SK-N-SH (cell line): ENCODE measurements at regions not wholly inside any gene's neighbourhood (a gene's known extent, or its start where the extent isn't known, plus 50 kb on each side); places are given as distances from the start of the nearest gene placed in this dataset.

Experiments used
- CTCF ChIA-PET: fragments of 300-600, 350-600 bp; formaldehyde crosslinking; extraction: SDS; loops from one replicate; lab custom pipeline; 2021; lab: Yijun Ruan, JAX
- POLR2A ChIA-PET: fragments of 350-600 bp; sonication (Branson Sonifier 250); formaldehyde crosslinking; extraction: SDS; loops from one replicate; lab custom pipeline; 2020; ENCODE audit warnings: antibody characterized with exemption, inconsistent platforms; lab: Yijun Ruan, JAX
- DNase-seq: peaks from one replicate; pipeline ENCODE4 v3.0.0; 2012
- H2AFZ ChIP-seq: fragments of 200-600 bp; sonication (generic); 2 replicates; pipeline ENCODE4 v1.8.1; 2016; ENCODE audit warnings: antibody characterized with exemption, mild to moderate bottlenecking, low read depth
- H3F3A ChIP-seq: fragments of 200-600 bp; sonication (generic); replicated peaks from 2 replicates; pipeline ENCODE3; 2016; ENCODE audit warnings: antibody characterized with exemption, mild to moderate bottlenecking; ENCODE audit not compliant: insufficient read depth
- H3K27ac ChIP-seq, 2 experiments: fragments of 200-500 bp in 1 of 2; fragments of 200-600 bp in 1 of 2; sonication (Bioruptor generic) in 1 of 2; sonication (generic), shearing (Covaris generic) in 1 of 2; 2 replicates each; pipeline versions ENCODE4 v1.5.1 to v1.6.1; 2014 to 2016; ENCODE audit warnings: low read depth in 2 of 2, inconsistent platforms in 1 of 2, low read length in 1 of 2, mild to moderate bottlenecking in 1 of 2, mixed read lengths in 1 of 2
- H3K27me3 ChIP-seq: fragments of 200-600 bp; sonication (generic), shearing (Covaris generic); 2 replicates; pipeline ENCODE4 v1.6.1; 2016; ENCODE audit warnings: mixed run types; ENCODE audit not compliant: insufficient read depth
- H3K36me3 ChIP-seq, 2 experiments: fragments of 200-500 bp in 1 of 2; fragments of 200-600 bp in 1 of 2; sonication (Bioruptor generic) in 1 of 2; sonication (generic) in 1 of 2; replicated peaks in 1 of 2; 2 replicates each; pipeline versions ENCODE3 to v1.5.1; 2014 to 2016; ENCODE audit warnings: low read length in 1 of 2, mild to moderate bottlenecking in 1 of 2; ENCODE audit not compliant: insufficient read depth in 2 of 2, control insufficient read depth in 1 of 2
- H3K4me1 ChIP-seq, 2 experiments: fragments of 200-500 bp in 1 of 2; fragments of 200-600 bp in 1 of 2; sonication (Bioruptor generic) in 1 of 2; sonication (generic), shearing (Covaris generic) in 1 of 2; 2 replicates each; pipeline versions ENCODE4 v1.5.1 to v1.6.1; 2014 to 2016; ENCODE audit warnings: low read depth in 1 of 2, low read length in 1 of 2, mixed run types in 1 of 2; ENCODE audit not compliant: insufficient read depth in 2 of 2, control insufficient read depth in 1 of 2
- H3K4me2 ChIP-seq: fragments of 200-600 bp; sonication (generic), shearing (Covaris generic); 2 replicates; pipeline ENCODE4 v1.6.1; 2017; ENCODE audit warnings: mixed run types
- H3K4me3 ChIP-seq, 2 experiments: fragments of 200-500 bp in 1 of 2; fragments of 200-600 bp in 1 of 2; sonication (Bioruptor generic) in 1 of 2; sonication (generic), shearing (Covaris generic) in 1 of 2; 2 replicates each; pipeline versions ENCODE4 v1.5.1 to v1.8.1; 2014 to 2016; ENCODE audit warnings: low read depth in 2 of 2, inconsistent platforms in 1 of 2, low read length in 1 of 2, mild to moderate bottlenecking in 1 of 2, mixed read lengths in 1 of 2, moderate library complexity in 1 of 2
- H3K79me2 ChIP-seq: fragments of 200-600 bp; sonication (generic); 2 replicates; pipeline ENCODE4 v1.8.1; 2017; ENCODE audit warnings: mild to moderate bottlenecking; ENCODE audit not compliant: insufficient read depth
- H3K9ac ChIP-seq: fragments of 200-600 bp; sonication (generic); 2 replicates; pipeline ENCODE4 v1.6.1; 2017; ENCODE audit warnings: mixed run types
- H3K9me2 ChIP-seq: fragments of 200-600 bp; sonication (generic); 2 replicates; pipeline ENCODE4 v1.6.1; 2017; ENCODE audit warnings: mixed run types
- H3K9me3 ChIP-seq: fragments of 200-600 bp; sonication (generic); 2 replicates; pipeline ENCODE4 v1.6.1; 2017; ENCODE audit warnings: mixed run types, mild to moderate bottlenecking, moderate library complexity
- H4K20me1 ChIP-seq: fragments of 200-600 bp; sonication (generic); 2 replicates; pipeline ENCODE4 v1.6.1; 2017; ENCODE audit warnings: mild to moderate bottlenecking, mixed run types; ENCODE audit not compliant: insufficient read depth
- CHD2 ChIP-seq: fragments of 150-350 bp; IDR thresholded peaks from 2 replicates; pipeline ENCODE4 v1.6.1; 2018; ENCODE audit warnings: low read length; ENCODE audit not compliant: partially characterized antibody
- FOSL2 ChIP-seq: IDR thresholded peaks from 2 replicates; pipeline ENCODE4 v1.4.0; 2012; ENCODE audit warnings: low read depth, mild to moderate bottlenecking, moderate library complexity, borderline replicate concordance
- FOXJ3 ChIP-seq: sonication (generic); formaldehyde crosslinking; IDR thresholded peaks from 2 replicates; pipeline ENCODE4 v1.5.1; 2020; ENCODE audit warnings: mild to moderate bottlenecking, missing genetic modification reagents
- FOXM1 ChIP-seq: IDR thresholded peaks from 2 replicates; pipeline ENCODE4 v1.4.0; 2012; ENCODE audit warnings: low read depth, mild to moderate bottlenecking
- MEF2A ChIP-seq: IDR thresholded peaks from 2 replicates; pipeline ENCODE4 v1.4.0; 2012; ENCODE audit warnings: low read depth, borderline replicate concordance
- NRF1 ChIP-seq: IDR thresholded peaks from 2 replicates; pipeline ENCODE4 v1.6.1; 2012; ENCODE audit warnings: low read depth, mild to moderate bottlenecking, low read length
- RAD21 ChIP-seq: IDR thresholded peaks from 2 replicates; pipeline ENCODE4 v1.6.1; 2012; ENCODE audit warnings: mild to moderate bottlenecking, low read length
- WGBS: methylation state at CpG from one replicate; pipeline ENCODE4 v1.1.6; 2017; ENCODE audit warnings: low lambda C conversion rate; 5-methylcytosine and 5-hydroxymethylcytosine counted together
- TF ChIP-seq, protein P1 (sequence below): IDR thresholded peaks from 2 replicates; pipeline ENCODE4; 2012
- TF ChIP-seq, protein P2 (sequence below): IDR thresholded peaks from 2 replicates; pipeline ENCODE4 v1.6.1; 2012; ENCODE audit warnings: mild to moderate bottlenecking, low read depth, low read length, moderate library complexity
- TF ChIP-seq, protein P3 (sequence below): fragments of 150-350 bp; IDR thresholded peaks from 2 replicates; pipeline ENCODE4 v1.6.1; 2017; ENCODE audit warnings: antibody characterized with exemption, low read length, low read depth, borderline replicate concordance

DNA sequence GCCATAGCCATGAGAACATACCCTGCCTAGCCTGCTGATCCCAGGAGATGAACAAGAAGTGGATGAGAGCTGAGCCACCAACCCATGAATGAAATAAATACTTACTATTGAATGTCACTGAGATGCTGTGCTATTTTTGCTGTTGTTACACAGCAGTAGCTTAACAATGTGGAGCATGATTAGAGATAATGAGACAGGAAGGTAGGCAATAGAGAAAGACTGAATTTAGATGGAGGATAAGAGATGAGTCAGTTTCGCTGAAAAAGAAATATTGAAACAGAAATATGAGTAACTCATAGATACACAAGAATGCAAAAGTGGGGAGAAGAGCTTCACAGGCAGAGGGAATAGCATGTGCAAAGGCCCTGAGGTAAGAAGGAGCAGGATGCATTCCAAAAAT is 94.9 kb upstream of the TOP1 start:
- 23% methylated on average over 1 of the region's 1 CpG for WGBS
- no peak overlapping the region for H3K27ac ChIP-seq
- no peaks in the 10 kb centered on the region for H3K9me3 ChIP-seq
- no peak overlapping the region for H3K4me3 ChIP-seq
- no peak overlapping the region for H3K4me2 ChIP-seq
- no peaks in the 10 kb centered on the region for H3K4me1 ChIP-seq
- H3K27me3 ChIP-seq: no peaks in the 10 kb centered on the region
- H3K36me3 ChIP-seq: no peaks in the 10 kb centered on the region
- TF ChIP-seq, protein P1, sequence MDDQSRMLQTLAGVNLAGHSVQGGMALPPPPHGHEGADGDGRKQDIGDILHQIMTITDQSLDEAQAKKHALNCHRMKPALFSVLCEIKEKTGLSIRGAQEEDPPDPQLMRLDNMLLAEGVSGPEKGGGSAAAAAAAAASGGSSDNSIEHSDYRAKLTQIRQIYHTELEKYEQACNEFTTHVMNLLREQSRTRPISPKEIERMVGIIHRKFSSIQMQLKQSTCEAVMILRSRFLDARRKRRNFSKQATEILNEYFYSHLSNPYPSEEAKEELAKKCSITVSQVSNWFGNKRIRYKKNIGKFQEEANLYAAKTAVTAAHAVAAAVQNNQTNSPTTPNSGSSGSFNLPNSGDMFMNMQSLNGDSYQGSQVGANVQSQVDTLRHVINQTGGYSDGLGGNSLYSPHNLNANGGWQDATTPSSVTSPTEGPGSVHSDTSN: no peak
- TF ChIP-seq MEF2A (no peak), FOSL2 (no peak), FOXJ3 (CRISPR knock-in tag) (no peak), NRF1 (no peak)
- TF ChIP-seq, protein P2, sequence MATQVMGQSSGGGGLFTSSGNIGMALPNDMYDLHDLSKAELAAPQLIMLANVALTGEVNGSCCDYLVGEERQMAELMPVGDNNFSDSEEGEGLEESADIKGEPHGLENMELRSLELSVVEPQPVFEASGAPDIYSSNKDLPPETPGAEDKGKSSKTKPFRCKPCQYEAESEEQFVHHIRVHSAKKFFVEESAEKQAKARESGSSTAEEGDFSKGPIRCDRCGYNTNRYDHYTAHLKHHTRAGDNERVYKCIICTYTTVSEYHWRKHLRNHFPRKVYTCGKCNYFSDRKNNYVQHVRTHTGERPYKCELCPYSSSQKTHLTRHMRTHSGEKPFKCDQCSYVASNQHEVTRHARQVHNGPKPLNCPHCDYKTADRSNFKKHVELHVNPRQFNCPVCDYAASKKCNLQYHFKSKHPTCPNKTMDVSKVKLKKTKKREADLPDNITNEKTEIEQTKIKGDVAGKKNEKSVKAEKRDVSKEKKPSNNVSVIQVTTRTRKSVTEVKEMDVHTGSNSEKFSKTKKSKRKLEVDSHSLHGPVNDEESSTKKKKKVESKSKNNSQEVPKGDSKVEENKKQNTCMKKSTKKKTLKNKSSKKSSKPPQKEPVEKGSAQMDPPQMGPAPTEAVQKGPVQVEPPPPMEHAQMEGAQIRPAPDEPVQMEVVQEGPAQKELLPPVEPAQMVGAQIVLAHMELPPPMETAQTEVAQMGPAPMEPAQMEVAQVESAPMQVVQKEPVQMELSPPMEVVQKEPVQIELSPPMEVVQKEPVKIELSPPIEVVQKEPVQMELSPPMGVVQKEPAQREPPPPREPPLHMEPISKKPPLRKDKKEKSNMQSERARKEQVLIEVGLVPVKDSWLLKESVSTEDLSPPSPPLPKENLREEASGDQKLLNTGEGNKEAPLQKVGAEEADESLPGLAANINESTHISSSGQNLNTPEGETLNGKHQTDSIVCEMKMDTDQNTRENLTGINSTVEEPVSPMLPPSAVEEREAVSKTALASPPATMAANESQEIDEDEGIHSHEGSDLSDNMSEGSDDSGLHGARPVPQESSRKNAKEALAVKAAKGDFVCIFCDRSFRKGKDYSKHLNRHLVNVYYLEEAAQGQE: no peak
- TF ChIP-seq, protein P3, sequence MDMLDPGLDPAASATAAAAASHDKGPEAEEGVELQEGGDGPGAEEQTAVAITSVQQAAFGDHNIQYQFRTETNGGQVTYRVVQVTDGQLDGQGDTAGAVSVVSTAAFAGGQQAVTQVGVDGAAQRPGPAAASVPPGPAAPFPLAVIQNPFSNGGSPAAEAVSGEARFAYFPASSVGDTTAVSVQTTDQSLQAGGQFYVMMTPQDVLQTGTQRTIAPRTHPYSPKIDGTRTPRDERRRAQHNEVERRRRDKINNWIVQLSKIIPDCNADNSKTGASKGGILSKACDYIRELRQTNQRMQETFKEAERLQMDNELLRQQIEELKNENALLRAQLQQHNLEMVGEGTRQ: no peak
- POLR2A ChIA-PET: no interaction called here
- no peaks in the 10 kb centered on the region for H3K9me2 ChIP-seq
- no peaks in the 10 kb centered on the region for H4K20me1 ChIP-seq
- no peak overlapping the region for H3K9ac ChIP-seq
- CTCF ChIA-PET: interaction anchor here (0.7 to 2.1 kb wide), 2 partner anchors 12 to 1943 kb away, joined by 3 to 7 read pairs; no protein-coding TSS in a partner anchor
- H3F3A ChIP-seq: no peaks in the 10 kb centered on the region
- H2AFZ ChIP-seq: no peak overlapping the region
- no peak for DNase-seq
- no peaks in the 10 kb centered on the region for H3K79me2 ChIP-seq

DNA sequence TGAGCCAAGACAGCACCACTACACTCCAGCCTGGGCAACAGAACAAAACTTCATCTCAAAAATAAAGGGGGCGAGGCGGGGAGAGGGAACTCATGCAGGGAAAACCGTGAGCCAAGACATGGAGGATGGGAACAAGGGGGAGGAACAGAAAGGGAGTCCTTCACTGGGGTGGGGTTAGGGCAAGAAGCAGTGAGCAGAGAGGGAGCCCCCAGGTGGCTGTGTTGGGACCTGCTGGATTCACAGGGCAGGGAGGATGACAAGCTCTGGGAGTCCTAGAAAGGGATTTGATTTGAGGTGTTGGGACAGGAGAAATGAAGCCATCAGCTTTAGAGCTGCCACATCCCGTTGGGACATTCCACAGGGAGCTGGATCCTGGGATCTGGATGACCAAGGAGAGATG is 90.6 kb upstream of the TOP1 start:
- CTCF ChIA-PET: interaction anchor here (1.5 to 1.6 kb wide), 2 partner anchors 140 to 198 kb away, joined by 4 to 5 read pairs; no protein-coding TSS in a partner anchor
- H3K4me2 ChIP-seq: no peak overlapping the region
- no peak overlapping the region for H3K4me3 ChIP-seq
- POLR2A ChIA-PET: no interaction called here
- DNase-seq: no peak
- no peaks in the 10 kb centered on the region for H3K79me2 ChIP-seq
- no peak overlapping the region for H3K27ac ChIP-seq
- H3K9me2 ChIP-seq: no peaks in the 10 kb centered on the region
- H4K20me1 ChIP-seq: no peaks in the 10 kb centered on the region
- no peaks in the 10 kb centered on the region for H3K4me1 ChIP-seq
- no peaks in the 10 kb centered on the region for H3K36me3 ChIP-seq
- 58% methylated on average over 4 of the region's 4 CpGs for WGBS
- H3K27me3 ChIP-seq: no peaks in the 10 kb centered on the region
- H3K9me3 ChIP-seq: no peaks in the 10 kb centered on the region
- H2AFZ ChIP-seq: no peak overlapping the region
- TF ChIP-seq, protein P1: no peak
- TF ChIP-seq RAD21 (no peak), CHD2 (no peak), FOXM1 (no peak), FOSL2 (no peak)
- TF ChIP-seq, all 33 proteins: peak for 0
- H3F3A ChIP-seq: no peaks in the 10 kb centered on the region
- H3K9ac ChIP-seq: no peak overlapping the region
